ENCODE measurements at regions not wholly inside any gene's neighbourhood (a gene's known extent, or its start where the extent isn't known, plus 50 kb on each side); places are given as distances from the start of the nearest gene placed in this dataset.
A peak's percentile ranks its signal among the peaks of the same experiment; 100 is the strongest.

GRCh38 chr20:61113731-61114130 is 138.3 kb upstream of the CDH4 start:
- peaks cover 4% of the 10 kb centered on the region for H3K27me3 Mint-ChIP-seq (ENCODE audit: unreplicated experiment)

GRCh38 chr20:61114493-61115175 is 137.4 kb upstream of the CDH4 start:
- Mint-ChIP-seq H3K4me1 (ENCODE audit: low read depth, unreplicated experiment) (peaks cover 10% of the 10 kb centered on the region), H3K27me3 (ENCODE audit: unreplicated experiment) (peaks cover 4% of the 10 kb centered on the region), H3K27ac (ENCODE audit: unreplicated experiment) (no peak overlapping the region), H3K9me3 (ENCODE audit: unreplicated experiment) (peaks cover 3% of the 10 kb centered on the region), H3K36me3 (ENCODE audit: unreplicated experiment) (peaks cover 6% of the 10 kb centered on the region), H3K4me3 (ENCODE audit: unreplicated experiment) (no peak overlapping the region)
- DNase-seq: no peak
- TF ChIP-seq CTCF (IDR thresholded peaks at IDR 0.05; ENCODE audit: partially characterized antibody, unreplicated experiment): no peak

More at GRCh38 chr20:61113731-61114130, 138.3 kb upstream of the CDH4 start:
- Mint-ChIP-seq H3K4me3 (ENCODE audit: unreplicated experiment) (no peak overlapping the region), H3K36me3 (ENCODE audit: unreplicated experiment) (peaks cover 7% of the 10 kb centered on the region), H3K9me3 (ENCODE audit: unreplicated experiment) (peaks cover 3% of the 10 kb centered on the region), H3K27ac (ENCODE audit: unreplicated experiment) (no peak overlapping the region), H3K4me1 (ENCODE audit: low read depth, unreplicated experiment) (peaks cover 10% of the 10 kb centered on the region)
- no peak for TF ChIP-seq CTCF (IDR thresholded peaks at IDR 0.05; ENCODE audit: partially characterized antibody, unreplicated experiment)
- no peak for DNase-seq

- peak; percentile 34 for DNase-seq
- Mint-ChIP-seq H3K36me3 (ENCODE audit: unreplicated experiment) (no peaks in the 10 kb centered on the region), H3K4me1 (ENCODE audit: low read depth, unreplicated experiment) (peaks cover 11% of the 10 kb centered on the region), H3K4me3 (ENCODE audit: unreplicated experiment) (no peak overlapping the region), H3K27me3 (ENCODE audit: unreplicated experiment) (peaks cover 4% of the 10 kb centered on the region), H3K27ac (ENCODE audit: unreplicated experiment) (peak overlapping the region; percentile 0), H3K9me3 (ENCODE audit: unreplicated experiment) (peaks cover 1% of the 10 kb centered on the region)
- no peak for TF ChIP-seq CTCF (IDR thresholded peaks at IDR 0.05; ENCODE audit: partially characterized antibody, unreplicated experiment)
Observed at GRCh38 chr20:61115364-61116065, 136.5 kb upstream of the CDH4 start.

GRCh38 chr20:61117725-61118124 is 134.3 kb upstream of the CDH4 start:
- Mint-ChIP-seq H3K4me3 (ENCODE audit: unreplicated experiment) (no peak overlapping the region), H3K9me3 (ENCODE audit: unreplicated experiment) (peaks cover 1% of the 10 kb centered on the region), H3K27me3 (ENCODE audit: unreplicated experiment) (peaks cover 6% of the 10 kb centered on the region), H3K36me3 (ENCODE audit: unreplicated experiment) (no peaks in the 10 kb centered on the region), H3K4me1 (ENCODE audit: low read depth, unreplicated experiment) (peaks cover 14% of the 10 kb centered on the region), H3K27ac (ENCODE audit: unreplicated experiment) (no peak overlapping the region)
- no peak for DNase-seq
- no peak for TF ChIP-seq CTCF (IDR thresholded peaks at IDR 0.05; ENCODE audit: partially characterized antibody, unreplicated experiment)
